Activated naive CD8-positive, alpha-beta T cell (primary cell): ENCODE measurements at regions not wholly inside any gene's neighbourhood (a gene's known extent, or its start where the extent isn't known, plus 50 kb on each side); places are given as distances from the start of the nearest gene placed in this dataset.
"Not testable (repeated sequence)": the region's sequence is repeated elsewhere in the genome, so short reads cannot be mapped to it uniquely, and the experiment has no call there.

Source experiments
- H3K27ac Mint-ChIP-seq: one replicate; pipeline ENCODE4 v1.8.0; 2021; ENCODE audit warnings: mixed read lengths
- H3K27me3 Mint-ChIP-seq: one replicate; pipeline ENCODE4 v1.8.0; 2021; ENCODE audit warnings: mixed read lengths
- H3K36me3 Mint-ChIP-seq: one replicate; pipeline ENCODE4 v1.8.0; 2021; ENCODE audit warnings: mixed read lengths
- H3K4me1 Mint-ChIP-seq: one replicate; pipeline ENCODE4 v1.8.0; 2021; ENCODE audit warnings: low read depth, mixed read lengths
- H3K4me3 Mint-ChIP-seq: one replicate; pipeline ENCODE4 v1.8.0; 2021; ENCODE audit warnings: mild to moderate bottlenecking, mixed read lengths
- H3K9me3 Mint-ChIP-seq: one replicate; pipeline ENCODE4 v1.8.0; 2021; ENCODE audit warnings: low read depth, mixed read lengths

GRCh38 chr12:124477107-124477915 lies 90.1 kb downstream of the NCOR2 start:
- H3K9me3 Mint-ChIP-seq, result no peaks in the 10 kb centered on the region
- H3K27me3 Mint-ChIP-seq, result no peaks in the 10 kb centered on the region
- peaks cover 33% of the 10 kb centered on the region for H3K4me1 Mint-ChIP-seq
- no peak overlapping the region for H3K27ac Mint-ChIP-seq
- peaks cover 33% of the 10 kb centered on the region for H3K36me3 Mint-ChIP-seq
- no peak overlapping the region for H3K4me3 Mint-ChIP-seq

GRCh38 chr12:124476011-124476400 lies 91.4 kb downstream of the NCOR2 start:
- Mint-ChIP-seq H3K4me1 (peaks cover 26% of the 10 kb centered on the region), H3K4me3 (no peak overlapping the region), H3K27me3 (no peaks in the 10 kb centered on the region), H3K27ac (no peak overlapping the region), H3K36me3 (peaks cover 29% of the 10 kb centered on the region), H3K9me3 (no peaks in the 10 kb centered on the region)

- Mint-ChIP-seq H3K9me3 (no peaks in the 10 kb centered on the region), H3K4me1 (peaks cover 26% of the 10 kb centered on the region), H3K36me3 (peaks cover 31% of the 10 kb centered on the region), H3K27ac (no peak overlapping the region), H3K27me3 (no peaks in the 10 kb centered on the region), H3K4me3 (no peak overlapping the region)
Observed at GRCh38 chr12:124475295-124476010, 92.0 kb downstream of the NCOR2 start.

GRCh38 chr12:124474709-124475108 lies 92.7 kb downstream of the NCOR2 start:
- H3K4me1 Mint-ChIP-seq, result peaks cover 27% of the 10 kb centered on the region
- H3K4me3 Mint-ChIP-seq, result no peak overlapping the region
- no peaks in the 10 kb centered on the region for H3K9me3 Mint-ChIP-seq
- H3K27ac Mint-ChIP-seq, result no peak overlapping the region
- H3K36me3 Mint-ChIP-seq, result peaks cover 34% of the 10 kb centered on the region
- H3K27me3 Mint-ChIP-seq, result no peaks in the 10 kb centered on the region

- Mint-ChIP-seq H3K9me3 (no peaks in the 10 kb centered on the region), H3K27me3 (no peaks in the 10 kb centered on the region), H3K27ac (no peak overlapping the region), H3K4me1 (peaks cover 24% of the 10 kb centered on the region), H3K4me3 (no peak overlapping the region), H3K36me3 (peaks cover 27% of the 10 kb centered on the region)
Observed at GRCh38 chr12:124472690-124473279, 94.6 kb downstream of the NCOR2 start.

- no peak overlapping the region for H3K4me3 Mint-ChIP-seq
- H3K27ac Mint-ChIP-seq, result no peak overlapping the region
- peaks cover 23% of the 10 kb centered on the region for H3K36me3 Mint-ChIP-seq
- H3K9me3 Mint-ChIP-seq, result no peaks in the 10 kb centered on the region
- peaks cover 17% of the 10 kb centered on the region for H3K4me1 Mint-ChIP-seq
- H3K27me3 Mint-ChIP-seq, result no peaks in the 10 kb centered on the region
Observed at GRCh38 chr12:124471828-124472227, 95.6 kb downstream of the NCOR2 start.

- Mint-ChIP-seq H3K4me3 (no peak overlapping the region), H3K36me3 (peaks cover 20% of the 10 kb centered on the region), H3K27me3 (no peaks in the 10 kb centered on the region), H3K4me1 (peaks cover 22% of the 10 kb centered on the region), H3K9me3 (no peaks in the 10 kb centered on the region), H3K27ac (no peak overlapping the region)
Observed at GRCh38 chr12:124470806-124471205, 96.6 kb downstream of the NCOR2 start.

- Mint-ChIP-seq H3K4me1 (peaks cover 26% of the 10 kb centered on the region), H3K27me3 (no peaks in the 10 kb centered on the region), H3K27ac (no peak overlapping the region), H3K36me3 (peaks cover 20% of the 10 kb centered on the region), H3K9me3 (no peaks in the 10 kb centered on the region), H3K4me3 (no peak overlapping the region)
Observed at GRCh38 chr12:124470139-124470538, 97.3 kb downstream of the NCOR2 start.

GRCh38 chr12:124469193-124469888 lies 98.1 kb downstream of the NCOR2 start:
- Mint-ChIP-seq H3K27ac (no peak overlapping the region), H3K36me3 (peaks cover 25% of the 10 kb centered on the region), H3K9me3 (no peaks in the 10 kb centered on the region), H3K27me3 (no peaks in the 10 kb centered on the region), H3K4me1 (peaks cover 33% of the 10 kb centered on the region), H3K4me3 (no peak overlapping the region)

- not testable (repeated sequence) for H3K9me3 Mint-ChIP-seq, H3K27ac Mint-ChIP-seq, H3K4me3 Mint-ChIP-seq, H3K27me3 Mint-ChIP-seq
- Mint-ChIP-seq H3K36me3 (peaks cover 13% of the 10 kb centered on the region), H3K4me1 (peaks cover 43% of the 10 kb centered on the region)
Observed at GRCh38 chr12:124467549-124467948, 99.9 kb downstream of the NCOR2 start.

- no peaks in the 10 kb centered on the region for H3K27me3 Mint-ChIP-seq
- peaks cover 46% of the 10 kb centered on the region for H3K4me1 Mint-ChIP-seq
- H3K9me3 Mint-ChIP-seq, result no peaks in the 10 kb centered on the region
- peak overlapping the region; percentile 65 for H3K4me3 Mint-ChIP-seq
- peak overlapping the region; percentile 58 for H3K27ac Mint-ChIP-seq
- peaks cover 11% of the 10 kb centered on the region for H3K36me3 Mint-ChIP-seq
Observed at GRCh38 chr12:124466216-124467128, 100.9 kb downstream of the NCOR2 start.

GRCh38 chr12:124465473-124465872 lies 101.9 kb downstream of the NCOR2 start:
- Mint-ChIP-seq H3K4me1 (peaks cover 46% of the 10 kb centered on the region), H3K27ac (peak overlapping the region; percentile 58), H3K36me3 (peaks cover 9% of the 10 kb centered on the region), H3K27me3 (no peaks in the 10 kb centered on the region), H3K4me3 (peak overlapping the region; percentile 65), H3K9me3 (no peaks in the 10 kb centered on the region)

- Mint-ChIP-seq H3K4me3 (no peak overlapping the region), H3K27ac (peak overlapping the region; percentile 66), H3K36me3 (peaks cover 9% of the 10 kb centered on the region), H3K27me3 (no peaks in the 10 kb centered on the region), H3K9me3 (no peaks in the 10 kb centered on the region), H3K4me1 (peaks cover 43% of the 10 kb centered on the region)
Observed at GRCh38 chr12:124464830-124465229, 102.6 kb downstream of the NCOR2 start.

- H3K4me1 Mint-ChIP-seq, result peaks cover 40% of the 10 kb centered on the region
- no peak overlapping the region for H3K4me3 Mint-ChIP-seq
- H3K27ac Mint-ChIP-seq, result no peak overlapping the region
- no peaks in the 10 kb centered on the region for H3K9me3 Mint-ChIP-seq
- H3K27me3 Mint-ChIP-seq, result no peaks in the 10 kb centered on the region
- peaks cover 10% of the 10 kb centered on the region for H3K36me3 Mint-ChIP-seq
Observed at GRCh38 chr12:124464062-124464461, 103.3 kb downstream of the NCOR2 start.
